ENCODE measurements at regions not wholly inside any gene's neighbourhood (a gene's known extent, or its start where the extent isn't known, plus 50 kb on each side); places are given as distances from the start of the nearest gene placed in this dataset.

DNA sequence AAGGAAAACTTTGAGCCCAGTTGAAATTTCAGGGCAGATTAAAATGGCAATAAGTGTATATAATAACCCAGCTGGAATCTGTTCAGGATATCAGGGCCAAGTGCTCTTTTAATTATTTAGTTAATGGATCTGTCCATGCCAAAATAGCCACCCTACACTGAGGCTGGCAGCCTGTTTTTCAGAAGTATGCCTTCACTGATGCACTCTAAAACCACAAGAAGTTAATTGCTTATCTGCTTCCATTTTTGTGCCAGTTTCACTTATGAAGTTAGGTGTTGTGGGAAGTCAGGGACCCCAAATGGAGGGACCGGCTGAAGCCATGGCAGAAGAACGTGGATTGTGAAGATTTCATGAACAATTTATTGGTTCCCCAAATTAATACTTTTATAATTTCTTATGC lies 960.3 kb downstream of the C4orf33 start:
- no peaks in the 10 kb centered on the region for H3K79me2 ChIP-seq (ENCODE audit: control insufficient read depth, insufficient read depth, low read length)
- no peaks in the 10 kb centered on the region for H3K36me3 ChIP-seq (ENCODE audit: control insufficient read depth, insufficient read depth, low read length)
- no peak overlapping the region for H3K4me2 ChIP-seq (ENCODE audit: extremely low read depth, insufficient read depth, low read length)
- H3K9me3 ChIP-seq (ENCODE audit: control insufficient read depth, insufficient read depth, low read depth, low read length), result no peaks in the 10 kb centered on the region
- no peaks in the 10 kb centered on the region for H4K20me1 ChIP-seq (ENCODE audit: control insufficient read depth, extremely low read depth, insufficient read depth, low read length)
- H3K27me3 ChIP-seq (ENCODE audit: control insufficient read depth, insufficient read depth, low read length), result no peaks in the 10 kb centered on the region
- TF ChIP-seq, protein P1, sequence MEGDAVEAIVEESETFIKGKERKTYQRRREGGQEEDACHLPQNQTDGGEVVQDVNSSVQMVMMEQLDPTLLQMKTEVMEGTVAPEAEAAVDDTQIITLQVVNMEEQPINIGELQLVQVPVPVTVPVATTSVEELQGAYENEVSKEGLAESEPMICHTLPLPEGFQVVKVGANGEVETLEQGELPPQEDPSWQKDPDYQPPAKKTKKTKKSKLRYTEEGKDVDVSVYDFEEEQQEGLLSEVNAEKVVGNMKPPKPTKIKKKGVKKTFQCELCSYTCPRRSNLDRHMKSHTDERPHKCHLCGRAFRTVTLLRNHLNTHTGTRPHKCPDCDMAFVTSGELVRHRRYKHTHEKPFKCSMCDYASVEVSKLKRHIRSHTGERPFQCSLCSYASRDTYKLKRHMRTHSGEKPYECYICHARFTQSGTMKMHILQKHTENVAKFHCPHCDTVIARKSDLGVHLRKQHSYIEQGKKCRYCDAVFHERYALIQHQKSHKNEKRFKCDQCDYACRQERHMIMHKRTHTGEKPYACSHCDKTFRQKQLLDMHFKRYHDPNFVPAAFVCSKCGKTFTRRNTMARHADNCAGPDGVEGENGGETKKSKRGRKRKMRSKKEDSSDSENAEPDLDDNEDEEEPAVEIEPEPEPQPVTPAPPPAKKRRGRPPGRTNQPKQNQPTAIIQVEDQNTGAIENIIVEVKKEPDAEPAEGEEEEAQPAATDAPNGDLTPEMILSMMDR (conservative IDR thresholded peaks at IDR 0.05 in 1 of 2, IDR thresholded peaks at IDR 0.05 in 1 of 2; ENCODE audit: low read depth in 1 of 2, low read length in 2 of 2), result no peak
- DNase-seq (ENCODE audit: low read depth in 2 of 2), result no peak
- H3K4me3 ChIP-seq (replicated peaks in 1 of 4; ENCODE audit: control extremely low read depth in 1 of 4, insufficient read depth in 1 of 4, low read depth in 3 of 4, low read length in 4 of 4), result no peak overlapping the region
- no peak overlapping the region for H3K9ac ChIP-seq (ENCODE audit: insufficient read depth, low read length)
- no peak overlapping the region for H2AFZ ChIP-seq (ENCODE audit: low read length)
- H3K27ac ChIP-seq (ENCODE audit: insufficient read depth, low read length), result no peak overlapping the region
- H3K4me1 ChIP-seq (ENCODE audit: control insufficient read depth, extremely low read depth, insufficient read depth, low read length), result no peaks in the 10 kb centered on the region

DNA sequence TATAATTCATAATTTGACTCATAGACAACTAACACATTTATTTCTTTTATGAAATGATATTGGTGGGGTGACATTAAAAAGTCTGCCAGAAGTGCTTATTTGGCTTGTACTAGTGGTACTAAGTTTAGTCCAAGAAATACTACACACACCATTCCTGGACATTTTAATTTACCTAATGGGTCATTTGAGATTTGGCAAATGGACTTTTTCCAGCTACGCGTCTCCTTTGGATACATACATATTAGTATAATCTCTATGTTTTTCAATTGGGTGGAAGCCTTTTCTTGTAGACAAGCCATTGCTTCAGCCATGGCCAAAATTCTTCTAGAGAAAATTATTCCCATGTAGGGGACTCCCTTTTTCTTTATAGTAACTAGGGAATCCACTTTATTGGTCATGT lies 968.5 kb downstream of the C4orf33 start:
- Histone ChIP-seq H3K79me2 (ENCODE audit: control insufficient read depth, insufficient read depth, low read length) (no peaks in the 10 kb centered on the region), H3K27ac (ENCODE audit: insufficient read depth, low read length) (no peak overlapping the region), H3K4me1 (ENCODE audit: control insufficient read depth, extremely low read depth, insufficient read depth, low read length) (no peaks in the 10 kb centered on the region), H3K4me3 (replicated peaks in 1 of 4; ENCODE audit: control extremely low read depth in 1 of 4, insufficient read depth in 1 of 4, low read depth in 3 of 4, low read length in 4 of 4) (no peak overlapping the region), H3K27me3 (ENCODE audit: control insufficient read depth, insufficient read depth, low read length) (no peaks in the 10 kb centered on the region), H3K9ac (ENCODE audit: insufficient read depth, low read length) (no peak overlapping the region), H3K9me3 (ENCODE audit: control insufficient read depth, insufficient read depth, low read depth, low read length) (no peaks in the 10 kb centered on the region), H3K36me3 (ENCODE audit: control insufficient read depth, insufficient read depth, low read length) (no peaks in the 10 kb centered on the region), H3K4me2 (ENCODE audit: extremely low read depth, insufficient read depth, low read length) (no peak overlapping the region), H2AFZ (ENCODE audit: low read length) (no peak overlapping the region), H4K20me1 (ENCODE audit: control insufficient read depth, extremely low read depth, insufficient read depth, low read length) (no peaks in the 10 kb centered on the region)
- TF ChIP-seq EZH2 (IDR thresholded peaks at IDR 0.05; ENCODE audit: low read length, missing control alignments), result no peak
- TF ChIP-seq, protein P1 (conservative IDR thresholded peaks at IDR 0.05 in 1 of 2, IDR thresholded peaks at IDR 0.05 in 1 of 2; ENCODE audit: low read depth in 1 of 2, low read length in 2 of 2), result no peak
- no peak for DNase-seq (ENCODE audit: low read depth in 2 of 2)

DNA sequence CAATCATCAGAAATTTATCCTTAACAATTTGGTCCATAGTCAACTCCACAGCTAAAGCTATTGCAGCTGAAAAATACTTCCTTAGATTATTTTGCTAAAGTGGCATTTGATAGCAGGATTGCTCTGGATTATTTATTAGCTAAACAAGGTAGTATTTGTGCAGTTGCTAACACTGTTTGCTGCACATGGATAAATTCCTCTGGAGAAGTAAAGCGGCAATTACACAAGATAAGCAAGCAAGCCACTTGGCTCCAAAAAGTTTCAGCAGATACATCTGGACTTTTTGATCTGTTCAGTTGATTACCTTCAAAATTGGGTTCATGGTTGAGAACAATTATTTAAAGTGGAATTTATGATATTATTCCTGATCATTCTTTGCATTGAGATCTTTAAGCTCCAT lies 971.5 kb downstream of the C4orf33 start:
- Histone ChIP-seq H4K20me1 (ENCODE audit: control insufficient read depth, extremely low read depth, insufficient read depth, low read length) (no peaks in the 10 kb centered on the region), H2AFZ (ENCODE audit: low read length) (no peak overlapping the region), H3K4me3 (replicated peaks in 1 of 4; ENCODE audit: control extremely low read depth in 1 of 4, insufficient read depth in 1 of 4, low read depth in 3 of 4, low read length in 4 of 4) (no peak overlapping the region), H3K9ac (ENCODE audit: insufficient read depth, low read length) (no peak overlapping the region), H3K27me3 (ENCODE audit: control insufficient read depth, insufficient read depth, low read length) (no peaks in the 10 kb centered on the region), H3K27ac (ENCODE audit: insufficient read depth, low read length) (no peak overlapping the region), H3K4me1 (ENCODE audit: control insufficient read depth, extremely low read depth, insufficient read depth, low read length) (no peaks in the 10 kb centered on the region), H3K4me2 (ENCODE audit: extremely low read depth, insufficient read depth, low read length) (no peak overlapping the region), H3K79me2 (ENCODE audit: control insufficient read depth, insufficient read depth, low read length) (no peaks in the 10 kb centered on the region), H3K36me3 (ENCODE audit: control insufficient read depth, insufficient read depth, low read length) (no peaks in the 10 kb centered on the region), H3K9me3 (ENCODE audit: control insufficient read depth, insufficient read depth, low read depth, low read length) (no peaks in the 10 kb centered on the region)
- no peak for DNase-seq (ENCODE audit: low read depth in 2 of 2)
- TF ChIP-seq, protein P1 (conservative IDR thresholded peaks at IDR 0.05 in 1 of 2, IDR thresholded peaks at IDR 0.05 in 1 of 2; ENCODE audit: low read depth in 1 of 2, low read length in 2 of 2), result no peak
- no peak for TF ChIP-seq EZH2 (IDR thresholded peaks at IDR 0.05; ENCODE audit: low read length, missing control alignments)

Measured in fibroblast of lung (primary cell).